ENCODE measurements at regions not wholly inside any gene's neighbourhood (a gene's known extent, or its start where the extent isn't known, plus 50 kb on each side); places are given as distances from the start of the nearest gene placed in this dataset.

DNA sequence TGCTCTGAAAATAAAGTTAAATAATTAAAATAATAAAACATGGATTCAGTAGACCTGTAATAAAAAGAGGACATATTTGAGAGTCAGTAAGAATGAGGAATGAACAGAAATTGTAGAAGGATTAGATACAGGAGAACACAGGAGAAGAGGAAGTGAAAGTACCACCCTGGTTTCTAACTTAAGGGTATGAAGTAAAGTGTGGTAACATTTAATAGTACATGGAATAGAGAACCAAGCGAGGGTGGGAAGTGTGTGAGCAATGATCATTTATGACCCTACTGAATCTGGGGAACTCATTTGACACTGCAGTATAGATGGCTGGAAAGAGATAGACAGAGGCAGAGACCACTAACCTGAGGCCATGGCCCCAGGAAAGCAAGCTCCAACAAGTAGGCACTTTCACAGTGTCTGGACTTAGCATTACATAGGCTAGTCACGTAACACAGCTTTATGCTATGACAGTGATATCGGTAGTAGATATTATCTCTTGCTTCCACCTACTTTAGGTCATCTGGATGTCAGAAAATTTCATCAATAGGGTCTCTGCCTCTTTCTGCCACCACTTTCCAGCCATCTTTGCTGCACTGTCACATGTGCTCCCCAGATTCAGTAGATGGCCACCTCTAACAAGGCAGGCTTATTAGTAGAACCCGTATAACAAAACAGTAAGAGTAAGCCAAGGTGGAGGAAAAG, 633.9 kb upstream of the MIR17HG start:
- ChIA-PET CTCF (no interaction called here), POLR2A (no interaction called here)
- Histone ChIP-seq H3K4me1 (ENCODE audit: control insufficient read depth, insufficient read depth, low read length) (no peaks in the 10 kb centered on the region), H3K36me3 (ENCODE audit: control insufficient read depth in 2 of 2, insufficient read depth in 1 of 2, low read length in 2 of 2) (no peaks in the 10 kb centered on the region), H3K9me3 (ENCODE audit: control insufficient read depth, insufficient read depth, low read depth, low read length) (no peaks in the 10 kb centered on the region), H3K27ac (ENCODE audit: extremely low read depth, low read depth, low read length) (no peak overlapping the region), H3K4me3 (ENCODE audit: low read depth, low read length) (no peak overlapping the region)
- TF ChIP-seq, protein P1, sequence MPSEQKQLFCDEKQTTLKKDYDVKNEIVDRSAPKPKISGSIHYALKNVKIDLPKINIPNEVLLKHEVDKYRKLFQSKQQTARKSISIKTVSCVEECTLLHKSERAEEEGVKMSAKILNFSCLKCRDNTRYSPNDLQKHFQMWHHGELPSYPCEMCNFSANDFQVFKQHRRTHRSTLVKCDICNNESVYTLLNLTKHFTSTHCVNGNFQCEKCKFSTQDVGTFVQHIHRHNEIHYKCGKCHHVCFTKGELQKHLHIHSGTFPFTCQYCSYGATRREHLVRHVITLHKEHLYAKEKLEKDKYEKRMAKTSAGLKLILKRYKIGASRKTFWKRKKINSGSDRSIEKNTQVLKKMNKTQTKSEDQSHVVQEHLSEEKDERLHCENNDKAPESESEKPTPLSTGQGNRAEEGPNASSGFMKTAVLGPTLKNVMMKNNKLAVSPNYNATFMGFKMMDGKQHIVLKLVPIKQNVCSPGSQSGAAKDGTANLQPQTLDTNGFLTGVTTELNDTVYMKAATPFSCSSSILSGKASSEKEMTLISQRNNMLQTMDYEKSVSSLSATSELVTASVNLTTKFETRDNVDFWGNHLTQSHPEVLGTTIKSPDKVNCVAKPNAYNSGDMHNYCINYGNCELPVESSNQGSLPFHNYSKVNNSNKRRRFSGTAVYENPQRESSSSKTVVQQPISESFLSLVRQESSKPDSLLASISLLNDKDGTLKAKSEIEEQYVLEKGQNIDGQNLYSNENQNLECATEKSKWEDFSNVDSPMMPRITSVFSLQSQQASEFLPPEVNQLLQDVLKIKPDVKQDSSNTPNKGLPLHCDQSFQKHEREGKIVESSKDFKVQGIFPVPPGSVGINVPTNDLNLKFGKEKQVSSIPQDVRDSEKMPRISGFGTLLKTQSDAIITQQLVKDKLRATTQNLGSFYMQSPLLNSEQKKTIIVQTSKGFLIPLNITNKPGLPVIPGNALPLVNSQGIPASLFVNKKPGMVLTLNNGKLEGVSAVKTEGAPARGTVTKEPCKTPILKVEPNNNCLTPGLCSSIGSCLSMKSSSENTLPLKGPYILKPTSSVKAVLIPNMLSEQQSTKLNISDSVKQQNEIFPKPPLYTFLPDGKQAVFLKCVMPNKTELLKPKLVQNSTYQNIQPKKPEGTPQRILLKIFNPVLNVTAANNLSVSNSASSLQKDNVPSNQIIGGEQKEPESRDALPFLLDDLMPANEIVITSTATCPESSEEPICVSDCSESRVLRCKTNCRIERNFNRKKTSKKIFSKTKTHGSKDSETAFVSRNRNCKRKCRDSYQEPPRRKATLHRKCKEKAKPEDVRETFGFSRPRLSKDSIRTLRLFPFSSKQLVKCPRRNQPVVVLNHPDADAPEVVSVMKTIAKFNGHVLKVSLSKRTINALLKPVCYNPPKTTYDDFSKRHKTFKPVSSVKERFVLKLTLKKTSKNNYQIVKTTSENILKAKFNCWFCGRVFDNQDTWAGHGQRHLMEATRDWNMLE (tag by site-specific recombination; conservative IDR thresholded peaks at IDR 0.05; ENCODE audit: low read depth): no peak
- no peak for TF ChIP-seq ZNF707 (tag by site-specific recombination; IDR thresholded peaks at IDR 0.05)
- TF ChIP-seq, protein P2, sequence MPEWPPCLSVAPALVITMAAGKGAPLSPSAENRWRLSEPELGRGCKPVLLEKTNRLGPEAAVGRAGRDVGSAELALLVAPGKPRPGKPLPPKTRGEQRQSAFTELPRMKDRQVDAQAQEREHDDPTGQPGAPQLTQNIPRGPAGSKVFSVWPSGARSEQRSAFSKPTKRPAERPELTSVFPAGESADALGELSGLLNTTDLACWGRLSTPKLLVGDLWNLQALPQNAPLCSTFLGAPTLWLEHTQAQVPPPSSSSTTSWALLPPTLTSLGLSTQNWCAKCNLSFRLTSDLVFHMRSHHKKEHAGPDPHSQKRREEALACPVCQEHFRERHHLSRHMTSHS (tag by site-specific recombination; IDR thresholded peaks at IDR 0.05): no peak

DNA sequence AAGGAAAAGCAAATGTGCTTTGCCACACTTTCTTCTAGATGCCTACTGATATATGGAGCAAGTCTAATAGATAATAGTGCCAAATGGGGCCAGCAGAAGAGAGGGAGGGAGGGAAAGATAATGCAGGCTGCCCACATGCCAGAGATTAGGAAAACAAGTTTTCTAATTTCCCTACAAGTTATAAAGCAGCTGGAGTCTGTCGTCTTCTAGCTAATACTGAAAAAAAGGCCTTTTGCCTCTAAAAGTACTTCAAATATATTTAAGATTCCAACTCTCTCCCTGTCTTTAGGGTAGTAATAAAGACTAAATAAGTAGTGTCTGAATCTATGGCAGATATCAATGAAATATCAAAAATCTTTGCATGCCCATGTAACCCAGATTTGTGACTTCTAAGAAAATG, 632.0 kb upstream of the MIR17HG start:
- H3K4me1 ChIP-seq (ENCODE audit: control insufficient read depth, insufficient read depth, low read length): no peaks in the 10 kb centered on the region
- H3K27ac ChIP-seq (ENCODE audit: extremely low read depth, low read depth, low read length): no peak overlapping the region
- no peak overlapping the region for H3K4me3 ChIP-seq (ENCODE audit: low read depth, low read length)
- H3K36me3 ChIP-seq (ENCODE audit: control insufficient read depth in 2 of 2, insufficient read depth in 1 of 2, low read length in 2 of 2): no peaks in the 10 kb centered on the region
- ChIA-PET CTCF (no interaction called here), POLR2A (no interaction called here)
- no peaks in the 10 kb centered on the region for H3K9me3 ChIP-seq (ENCODE audit: control insufficient read depth, insufficient read depth, low read depth, low read length)
- TF ChIP-seq ZNF558 (tag by site-specific recombination; IDR thresholded peaks at IDR 0.05) (no peak), ZNF785 (tag by site-specific recombination; IDR thresholded peaks at IDR 0.05) (no peak), ZEB2 (tag by site-specific recombination; IDR thresholded peaks at IDR 0.05) (no peak), ZNF677 (tag by site-specific recombination; IDR thresholded peaks at IDR 0.05) (no peak), ZNF473 (tag by site-specific recombination; IDR thresholded peaks at IDR 0.05) (no peak), ZNF354C (tag by site-specific recombination; IDR thresholded peaks at IDR 0.05; ENCODE audit: borderline replicate concordance, low read depth) (no peak), ZNF311 (tag by site-specific recombination; IDR thresholded peaks at IDR 0.05; ENCODE audit: borderline replicate concordance) (no peak), ZNF140 (tag by site-specific recombination; IDR thresholded peaks at IDR 0.05) (no peak)

DNA sequence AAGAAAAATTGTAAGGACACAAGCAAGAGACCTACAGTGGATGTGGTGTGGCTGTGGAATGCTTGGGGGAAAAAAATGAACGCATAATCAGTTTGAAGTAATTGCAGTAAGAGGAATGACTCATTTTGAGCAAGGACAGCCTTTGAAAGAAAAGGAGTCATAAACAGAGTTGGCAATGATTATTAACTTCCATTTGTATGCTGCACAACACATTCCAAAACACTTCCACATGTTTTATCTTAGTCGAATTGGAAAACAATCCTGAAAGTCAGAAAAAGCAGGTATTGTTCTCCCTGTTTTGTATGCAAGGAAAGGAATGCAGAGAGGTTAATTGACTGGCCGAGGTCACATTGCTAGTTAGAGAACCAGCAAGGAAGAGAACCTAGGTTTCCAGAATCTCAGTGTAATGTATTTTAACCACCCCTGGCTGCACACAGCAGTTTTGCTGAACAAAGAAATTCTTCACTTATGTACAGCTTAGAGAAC, 630.0 kb upstream of the MIR17HG start:
- CTCF ChIA-PET: no interaction called here
- TF ChIP-seq KLF10 (tag by site-specific recombination; IDR thresholded peaks at IDR 0.05) (no peak), HOXC10 (CRISPR knock-in tag; IDR thresholded peaks at IDR 0.05) (no peak), ZNF571 (tag by site-specific recombination; IDR thresholded peaks at IDR 0.05) (no peak), ZSCAN30 (tag by site-specific recombination; IDR thresholded peaks at IDR 0.05) (no peak)
- TF ChIP-seq, protein P3, sequence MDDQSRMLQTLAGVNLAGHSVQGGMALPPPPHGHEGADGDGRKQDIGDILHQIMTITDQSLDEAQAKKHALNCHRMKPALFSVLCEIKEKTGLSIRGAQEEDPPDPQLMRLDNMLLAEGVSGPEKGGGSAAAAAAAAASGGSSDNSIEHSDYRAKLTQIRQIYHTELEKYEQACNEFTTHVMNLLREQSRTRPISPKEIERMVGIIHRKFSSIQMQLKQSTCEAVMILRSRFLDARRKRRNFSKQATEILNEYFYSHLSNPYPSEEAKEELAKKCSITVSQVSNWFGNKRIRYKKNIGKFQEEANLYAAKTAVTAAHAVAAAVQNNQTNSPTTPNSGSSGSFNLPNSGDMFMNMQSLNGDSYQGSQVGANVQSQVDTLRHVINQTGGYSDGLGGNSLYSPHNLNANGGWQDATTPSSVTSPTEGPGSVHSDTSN (CRISPR knock-in tag; IDR thresholded peaks at IDR 0.05): no peak
- Histone ChIP-seq H3K9me3 (ENCODE audit: control insufficient read depth, insufficient read depth, low read depth, low read length) (no peaks in the 10 kb centered on the region), H3K4me3 (ENCODE audit: low read depth, low read length) (no peak overlapping the region), H3K36me3 (ENCODE audit: control insufficient read depth in 2 of 2, insufficient read depth in 1 of 2, low read length in 2 of 2) (no peaks in the 10 kb centered on the region), H3K4me1 (ENCODE audit: control insufficient read depth, insufficient read depth, low read length) (no peaks in the 10 kb centered on the region), H3K27ac (ENCODE audit: extremely low read depth, low read depth, low read length) (no peak overlapping the region)
- POLR2A ChIA-PET: interaction anchor here (0.6 kb wide), 1 partner anchor 223 kb away, joined by 3 read pairs; no protein-coding TSS in a partner anchor

Data from HEK293 (cell line).